Upper lobe of left lung (tissue), 6 donors: ENCODE measurements at regions not wholly inside any gene's neighbourhood (a gene's known extent, or its start where the extent isn't known, plus 50 kb on each side); places are given as distances from the start of the nearest gene placed in this dataset.
A peak's percentile ranks its signal among the peaks of the same experiment; 100 is the strongest.
"Not testable (repeated sequence)": the region's sequence is repeated elsewhere in the genome, so short reads cannot be mapped to it uniquely, and the experiment has no call there.

Source experiments
- ATAC-seq, 2 donors: fragments of 200-7000 bp; cut with Tn5 transposase; one replicate each; pipeline ENCODE4 v1.9.1; 2022; ENCODE audit warnings: mild to moderate bottlenecking in 2 of 2, moderate library complexity in 2 of 2; ENCODE audit not compliant: low FRiP score in 2 of 2
- DNase-seq, 2 donors: peaks; one replicate each; pipeline ENCODE4 v3.0.0-alpha.2; 2019 to 2020
- H3K27ac ChIP-seq, 4 donors: fragments of 200-600 bp; sonication (generic); one replicate each; pipeline ENCODE4 v1.5.1; 2016 to 2019
- H3K27me3 ChIP-seq, 4 donors: fragments of 200-600 bp; sonication (generic); one replicate each; pipeline ENCODE4 v1.5.1; 2017 to 2019
- H3K36me3 ChIP-seq, 4 donors: fragments of 200-600 bp; sonication (generic); one replicate each; pipeline ENCODE4 v1.5.1; 2016 to 2019
- H3K4me1 ChIP-seq, 4 donors: fragments of 200-600 bp; sonication (generic); one replicate each; pipeline ENCODE4 v1.5.1; 2018 to 2019
- H3K4me3 ChIP-seq, 4 donors: fragments of 200-600 bp; sonication (generic); one replicate each; pipeline ENCODE4 v1.5.1; 2017 to 2019; ENCODE audit warnings: mild to moderate bottlenecking in 2 of 4, moderate library complexity in 1 of 4
- H3K9me3 ChIP-seq, 4 donors: fragments of 200-600 bp; sonication (generic); one replicate each; pipeline ENCODE4 v1.5.1; 2018 to 2019
- CTCF ChIP-seq, 6 experiments: fragments of 450-650 bp in 4 of 6; fragments of 200-600 bp in 2 of 6; sonication (generic) in 2 of 6; IDR thresholded peaks; one replicate each; pipeline ENCODE4 v1.5.1; 2016 to 2019; ENCODE audit warnings: antibody characterized with exemption in 6 of 6
- EP300 ChIP-seq, 4 donors: sonication (generic); formaldehyde crosslinking; IDR thresholded peaks; one replicate each; pipeline ENCODE4 v1.5.1; 2017; ENCODE audit warnings: antibody characterized with exemption in 4 of 4, control low read depth in 2 of 4
- POLR2A ChIP-seq, 4 donors: fragments of 450-650 bp; IDR thresholded peaks; one replicate each; pipeline ENCODE4 v1.5.1; 2016 to 2017; ENCODE audit warnings: antibody characterized with exemption in 4 of 4, mild to moderate bottlenecking in 2 of 4
- POLR2AphosphoS5 ChIP-seq, 2 donors: sonication (generic); formaldehyde crosslinking; IDR thresholded peaks; one replicate each; pipeline ENCODE4 v1.5.1; 2017; ENCODE audit warnings: antibody characterized with exemption in 2 of 2
- WGBS, 2 donors: methylation state at CpG; one replicate each; pipeline ENCODE4 v1.1.5; 2017 to 2018; 5-methylcytosine and 5-hydroxymethylcytosine counted together
- donor health status: DM: no; HTN: no; CAD: no; lungs with moderate emphysema.
- donor health status: DM: no; HTN: yes; CAD: no; lungs with severe emphysema.

- no peaks in the 10 kb centered on the region for H3K36me3 ChIP-seq
- peak in 1 of 2 donors; percentile 30 for DNase-seq
- TF ChIP-seq POLR2AphosphoS5 (IDR thresholded peaks at IDR 0.05) (no peak), EP300 (IDR thresholded peaks at IDR 0.05) (no peak), POLR2A (IDR thresholded peaks at IDR 0.05) (no peak), CTCF (IDR thresholded peaks at IDR 0.05) (no peak)
- WGBS, 2 donors: 30 to 50% methylated on average over 27 to 53 of the region's 57 CpGs
- no peak overlapping the region for H3K27ac ChIP-seq
- peaks cover 0 to 23% (median 1%) of the 10 kb centered on the region in 4 donors for H3K9me3 ChIP-seq
- H3K27me3 ChIP-seq: no peaks in the 10 kb centered on the region
- H3K4me3 ChIP-seq: peak overlapping the region in 1 of 4 donors; percentile 53
- H3K4me1 ChIP-seq: peaks cover 0 to 5% (median 0%) of the 10 kb centered on the region in 4 donors
- ATAC-seq: peak; percentile 9 to 55
Observed at GRCh38 chr20:29409833-29410805, 1847.3 kb upstream of the DEFB115 start.

GRCh38 chr20:29410806-29411457, 1846.5 kb upstream of the DEFB115 start:
- 41 to 51% methylated on average over 31 to 40 of the region's 44 CpGs for WGBS, 2 donors
- H3K27ac ChIP-seq: peak overlapping the region in 1 of 4 donors; percentile 24
- TF ChIP-seq EP300 (IDR thresholded peaks at IDR 0.05) (no peak), CTCF (IDR thresholded peaks at IDR 0.05) (no peak), POLR2AphosphoS5 (IDR thresholded peaks at IDR 0.05) (no peak), POLR2A (IDR thresholded peaks at IDR 0.05) (no peak)
- H3K4me1 ChIP-seq: peaks cover 0 to 5% (median 0%) of the 10 kb centered on the region in 4 donors
- ATAC-seq (peak; percentile 65 to 81), DNase-seq (peak in 1 of 2 donors; percentile 75)
- H3K4me3 ChIP-seq: peak overlapping the region in 1 of 4 donors; percentile 53
- no peaks in the 10 kb centered on the region for H3K27me3 ChIP-seq
- H3K9me3 ChIP-seq: peaks cover 0 to 23% (median 1%) of the 10 kb centered on the region in 4 donors
- no peaks in the 10 kb centered on the region for H3K36me3 ChIP-seq

GRCh38 chr20:29411458-29411820, 1846.0 kb upstream of the DEFB115 start:
- H3K4me1 ChIP-seq, H3K36me3 ChIP-seq, H3K27me3 ChIP-seq: not testable (repeated sequence)
- ATAC-seq (peak; percentile 38 to 53), DNase-seq (peak in 1 of 2 donors; percentile 68)
- peak overlapping the region in 1 of 4 donors; percentile 24 for H3K27ac ChIP-seq
- peaks cover 0 to 23% (median 1%) of the 10 kb centered on the region in 4 donors for H3K9me3 ChIP-seq
- WGBS, 2 donors: 52 to 67% methylated on average over 14 to 26 of the region's 30 CpGs
- H3K4me3 ChIP-seq: peak overlapping the region in 1 of 4 donors; percentile 53

GRCh38 chr20:29419378-29419777, 1838.1 kb upstream of the DEFB115 start:
- H3K4me3 ChIP-seq: no peak overlapping the region
- H3K36me3 ChIP-seq: no peaks in the 10 kb centered on the region
- no peaks in the 10 kb centered on the region for H3K27me3 ChIP-seq
- ATAC-seq (peak in 1 of 2 donors; percentile 56), DNase-seq (no peak)
- no peak for TF ChIP-seq CTCF (IDR thresholded peaks at IDR 0.05)
- no peak for TF ChIP-seq POLR2A (IDR thresholded peaks at IDR 0.05)
- no peak for TF ChIP-seq EP300 (IDR thresholded peaks at IDR 0.05)
- no peak for TF ChIP-seq POLR2AphosphoS5 (IDR thresholded peaks at IDR 0.05)
- no peak overlapping the region for H3K27ac ChIP-seq
- H3K9me3 ChIP-seq: no peaks in the 10 kb centered on the region
- H3K4me1 ChIP-seq: no peaks in the 10 kb centered on the region
